Muscle layer of duodenum (tissue), 2 donors: ENCODE measurements at regions not wholly inside any gene's neighbourhood (a gene's known extent, or its start where the extent isn't known, plus 50 kb on each side); places are given as distances from the start of the nearest gene placed in this dataset.
"Not testable (repeated sequence)": the region's sequence is repeated elsewhere in the genome, so short reads cannot be mapped to it uniquely, and the experiment has no call there.

Experiments used
- H3K27ac ChIP-seq: one replicate; pipeline ENCODE4 v1.7.0; 2013; ENCODE audit warnings: mild to moderate bottlenecking, low read length
- H3K27me3 ChIP-seq: one replicate; pipeline ENCODE4 v1.7.0; 2013; ENCODE audit warnings: low read depth, mild to moderate bottlenecking, control low read depth, low read length
- H3K36me3 ChIP-seq, 2 donors: one replicate each; pipeline ENCODE4 v1.7.0; 2013; ENCODE audit warnings: low read length in 2 of 2, control low read depth in 1 of 2, mild to moderate bottlenecking in 1 of 2; ENCODE audit not compliant: insufficient read depth in 2 of 2, control insufficient read depth in 1 of 2
- H3K4me1 ChIP-seq, 2 donors: one replicate each; pipeline ENCODE4 v1.7.0; 2013; ENCODE audit warnings: low read length in 2 of 2, mild to moderate bottlenecking in 2 of 2, control low read depth in 1 of 2, moderate library complexity in 1 of 2; ENCODE audit not compliant: insufficient read depth in 2 of 2, control insufficient read depth in 1 of 2
- H3K4me3 ChIP-seq, 2 donors: one replicate each; pipeline ENCODE4 v1.7.0; 2013; ENCODE audit warnings: low read length in 2 of 2, low read depth in 1 of 2, mild to moderate bottlenecking in 1 of 2
- H3K9me3 ChIP-seq, 2 donors: one replicate each; pipeline ENCODE4 v1.7.0; 2013; ENCODE audit warnings: low read length in 2 of 2, control low read depth in 1 of 2, mild to moderate bottlenecking in 1 of 2; ENCODE audit not compliant: control insufficient read depth in 1 of 2
- donor health status: healthy.

DNA sequence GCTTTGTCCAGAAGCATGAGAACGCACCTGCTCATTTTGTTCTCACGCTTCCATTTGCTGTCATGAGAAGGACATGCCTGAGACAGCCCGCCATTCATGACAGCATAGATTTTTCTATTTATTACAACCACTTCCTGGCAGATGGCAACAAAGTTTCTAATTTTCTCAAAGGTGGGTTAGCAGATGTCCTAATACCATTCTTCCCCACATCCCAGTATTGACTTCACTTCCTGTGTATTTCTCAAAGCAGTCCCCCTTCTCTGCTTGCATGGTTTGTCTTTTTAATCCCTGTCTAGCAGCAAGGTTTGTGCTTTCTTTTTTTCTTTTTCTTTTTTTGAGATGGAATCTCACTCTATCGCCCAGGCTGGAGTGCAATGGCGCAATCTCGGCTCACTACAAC is 94.3 kb downstream of the ISX start:
- H3K4me1 ChIP-seq: no peaks in the 10 kb centered on the region
- no peaks in the 10 kb centered on the region for H3K9me3 ChIP-seq
- H3K27ac ChIP-seq: no peak overlapping the region
- no peak overlapping the region for H3K4me3 ChIP-seq
- H3K27me3 ChIP-seq: no peaks in the 10 kb centered on the region
- H3K36me3 ChIP-seq: no peaks in the 10 kb centered on the region

- H3K4me3 ChIP-seq, H3K36me3 ChIP-seq, H3K27me3 ChIP-seq, H3K27ac ChIP-seq, H3K9me3 ChIP-seq, H3K4me1 ChIP-seq: not testable (repeated sequence)
Observed at GRCh38 chr22:35165896-35166295, 91.4 kb upstream of the HMGXB4 start.

GRCh38 chr22:35170716-35171697 is 86.3 kb upstream of the HMGXB4 start:
- Histone ChIP-seq H3K4me3 (no peak overlapping the region), H3K27ac (no peak overlapping the region), H3K4me1 (no peaks in the 10 kb centered on the region), H3K36me3 (no peaks in the 10 kb centered on the region), H3K27me3 (no peaks in the 10 kb centered on the region), H3K9me3 (no peaks in the 10 kb centered on the region)

GRCh38 chr22:35172442-35172841 is 84.9 kb upstream of the HMGXB4 start:
- Histone ChIP-seq H3K4me3 (no peak overlapping the region), H3K36me3 (no peaks in the 10 kb centered on the region), H3K4me1 (no peaks in the 10 kb centered on the region), H3K9me3 (peaks cover 0 to 6% of the 10 kb centered on the region in 2 donors), H3K27me3 (no peaks in the 10 kb centered on the region), H3K27ac (no peak overlapping the region)

DNA sequence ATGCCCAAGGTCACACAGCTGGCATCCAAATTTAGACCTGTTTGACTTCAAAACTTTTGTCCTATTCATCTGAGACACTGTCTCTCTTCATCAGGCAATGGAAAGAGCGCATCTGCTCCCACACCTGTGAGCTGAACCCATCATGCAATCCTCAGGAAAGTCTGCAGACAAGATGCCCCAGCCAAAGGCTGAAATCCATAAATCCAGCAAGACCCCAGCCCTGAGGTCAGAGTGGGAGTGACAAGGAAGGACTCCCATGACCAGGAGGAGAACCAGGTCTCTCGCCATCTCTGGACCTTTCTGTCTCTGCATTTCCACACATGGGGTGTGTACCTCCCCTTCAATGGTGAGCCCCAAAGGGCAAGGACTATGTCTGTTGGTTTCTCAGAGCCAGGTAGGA is 83.6 kb upstream of the HMGXB4 start:
- H3K27me3 ChIP-seq: no peaks in the 10 kb centered on the region
- H3K36me3 ChIP-seq: no peaks in the 10 kb centered on the region
- H3K27ac ChIP-seq: no peak overlapping the region

DNA sequence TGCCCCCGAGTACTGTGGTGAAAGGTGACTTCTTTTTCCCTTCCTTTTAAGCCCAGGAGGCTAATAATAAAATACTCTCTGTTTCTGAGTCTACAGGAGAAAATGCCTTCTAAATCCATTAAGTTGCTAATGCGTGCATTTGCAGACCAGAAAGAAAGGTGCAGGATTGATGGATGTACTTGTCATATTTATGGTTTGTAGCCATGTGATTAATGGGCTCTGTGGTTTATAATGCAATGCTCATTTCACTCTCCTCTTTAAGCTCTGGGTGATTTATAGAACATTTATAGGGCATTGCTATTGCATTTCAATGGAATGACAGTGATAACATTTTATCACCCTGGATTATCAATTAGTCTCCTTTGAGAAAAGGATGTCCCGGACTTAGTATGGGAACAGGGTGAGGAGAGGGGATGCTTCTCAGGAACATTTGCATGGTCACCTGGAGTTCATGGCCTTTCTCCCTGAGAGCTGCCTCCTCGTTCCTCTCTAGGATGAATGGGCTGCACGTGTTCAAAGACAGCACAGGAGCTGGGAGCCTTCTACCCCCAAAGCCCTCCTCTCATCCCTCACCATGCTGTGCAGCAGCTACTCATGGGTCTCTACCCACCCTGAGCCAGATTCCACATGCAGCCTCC is 82.8 kb upstream of the HMGXB4 start:
- Histone ChIP-seq H3K27ac (no peak overlapping the region), H3K27me3 (no peaks in the 10 kb centered on the region), H3K36me3 (no peaks in the 10 kb centered on the region), H3K4me1 (no peaks in the 10 kb centered on the region), H3K4me3 (no peak overlapping the region), H3K9me3 (peaks cover 0 to 9% of the 10 kb centered on the region in 2 donors)

More for the DNA sequence above, 83.6 kb upstream of the HMGXB4 start:
- H3K4me1 ChIP-seq: no peaks in the 10 kb centered on the region
- H3K9me3 ChIP-seq: peaks cover 0 to 8% of the 10 kb centered on the region in 2 donors
- H3K4me3 ChIP-seq: no peak overlapping the region

DNA sequence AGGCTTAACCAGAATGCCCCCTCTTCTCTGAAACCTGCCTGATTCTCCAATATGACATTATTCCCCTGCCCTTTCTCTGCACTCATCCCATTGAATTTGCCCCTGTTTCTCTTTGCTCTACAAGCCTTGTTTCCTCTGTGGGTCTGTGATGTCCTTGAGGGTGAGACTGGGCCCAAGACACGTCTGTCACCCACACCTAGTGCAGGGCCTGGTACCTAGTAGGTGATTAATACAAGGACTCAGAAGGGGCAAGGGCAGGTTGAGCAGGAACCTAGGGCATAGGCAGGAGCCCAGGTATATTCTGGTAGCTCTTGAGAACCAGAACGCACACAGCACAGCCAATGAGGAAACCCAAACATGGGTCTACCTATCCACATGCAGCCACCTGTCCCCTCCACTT is 81.9 kb upstream of the HMGXB4 start:
- Histone ChIP-seq H3K4me1 (no peaks in the 10 kb centered on the region), H3K27ac (no peak overlapping the region), H3K36me3 (no peaks in the 10 kb centered on the region), H3K27me3 (no peaks in the 10 kb centered on the region), H3K9me3 (peaks cover 0 to 9% of the 10 kb centered on the region in 2 donors), H3K4me3 (no peak overlapping the region)

DNA sequence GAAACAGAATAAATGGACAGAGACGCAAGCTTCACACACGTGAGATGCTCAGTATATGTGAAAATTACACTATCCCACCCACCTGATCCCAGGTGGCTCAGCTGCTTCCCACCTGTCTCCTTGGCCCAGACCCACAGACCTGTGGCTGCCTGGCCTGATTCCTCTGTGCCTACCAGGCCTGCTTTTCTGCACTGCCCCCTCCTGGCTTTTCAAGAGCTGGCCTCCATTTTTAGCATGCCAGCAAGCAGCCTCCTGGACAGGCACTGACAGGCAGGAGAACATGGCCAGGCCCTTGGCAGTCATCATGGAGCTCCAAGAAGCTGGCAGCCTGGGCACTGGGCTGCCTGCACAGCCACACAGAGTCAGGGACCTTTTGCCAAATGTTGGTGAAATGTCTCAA is 79.5 kb upstream of the HMGXB4 start:
- Histone ChIP-seq H3K27ac (no peak overlapping the region), H3K9me3 (peaks cover 0 to 9% of the 10 kb centered on the region in 2 donors), H3K4me3 (no peak overlapping the region), H3K36me3 (no peaks in the 10 kb centered on the region), H3K27me3 (no peaks in the 10 kb centered on the region), H3K4me1 (no peaks in the 10 kb centered on the region)

GRCh38 chr22:35178446-35178845 is 78.8 kb upstream of the HMGXB4 start:
- no peaks in the 10 kb centered on the region for H3K4me1 ChIP-seq
- peaks cover 0 to 9% of the 10 kb centered on the region in 2 donors for H3K9me3 ChIP-seq
- H3K27ac ChIP-seq: no peak overlapping the region

GRCh38 chr22:35183917-35184316 is 73.4 kb upstream of the HMGXB4 start:
- Histone ChIP-seq H3K4me3 (no peak overlapping the region), H3K36me3 (no peaks in the 10 kb centered on the region), H3K27me3 (no peaks in the 10 kb centered on the region), H3K27ac (no peak overlapping the region), H3K9me3 (peaks cover 0 to 3% of the 10 kb centered on the region in 2 donors), H3K4me1 (no peaks in the 10 kb centered on the region)

More at GRCh38 chr22:35178446-35178845, 78.8 kb upstream of the HMGXB4 start:
- no peaks in the 10 kb centered on the region for H3K36me3 ChIP-seq
- no peaks in the 10 kb centered on the region for H3K27me3 ChIP-seq
- no peak overlapping the region for H3K4me3 ChIP-seq

DNA sequence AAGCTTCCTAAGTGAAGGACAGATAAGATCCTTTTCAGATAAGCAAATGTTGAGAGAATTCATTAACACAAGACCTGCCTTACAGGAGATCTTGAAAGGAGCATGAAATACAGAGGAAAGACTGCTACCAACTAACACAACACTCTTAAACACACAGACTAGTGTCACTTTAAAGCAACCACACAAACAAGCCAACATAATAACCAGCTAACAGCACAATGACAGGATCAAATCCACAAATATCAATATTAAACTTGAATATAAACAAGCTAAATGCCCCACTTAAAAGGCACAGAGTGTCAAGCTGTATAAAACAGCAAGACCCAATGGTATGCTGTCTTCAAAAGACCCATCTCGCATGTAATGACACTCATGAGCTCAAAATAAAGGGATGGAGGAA is 70.8 kb upstream of the HMGXB4 start:
- Histone ChIP-seq H3K36me3 (no peaks in the 10 kb centered on the region), H3K9me3 (peaks cover 0 to 22% of the 10 kb centered on the region in 2 donors), H3K4me3 (no peak overlapping the region), H3K27ac (no peak overlapping the region), H3K27me3 (no peaks in the 10 kb centered on the region), H3K4me1 (no peaks in the 10 kb centered on the region)
